Liver (tissue), 3 donors: ENCODE measurements at regions not wholly inside any gene's neighbourhood (a gene's known extent, or its start where the extent isn't known, plus 50 kb on each side); places are given as distances from the start of the nearest gene placed in this dataset.

Experiments
- CTCF ChIP-seq: fragments of 150-350 bp; IDR thresholded peaks from 2 replicates; pipeline ENCODE4 v1.5.1; 2017; ENCODE audit warnings: improper control_type of control experiment, low read depth, low read length; ENCODE audit not compliant: missing input control
- HNF4A ChIP-seq, 2 donors: conservative IDR thresholded peaks; 2 replicates each; pipeline ENCODE4 v1.6.1; 2016; ENCODE audit warnings: antibody characterized with exemption in 2 of 2, mild to moderate bottlenecking in 2 of 2
- donor health status: healthy.
- donor health status: healthy.

- TF ChIP-seq CTCF (no peak), HNF4A (conservative IDR thresholded peaks at IDR 0.05) (no peak)
These were observed 114.1 kb downstream of the BMS1 start for GRCh38 chr10:42896735-42897134.
